Spinal cord (tissue), 9 donors: ENCODE measurements at regions not wholly inside any gene's neighbourhood (a gene's known extent, or its start where the extent isn't known, plus 50 kb on each side); places are given as distances from the start of the nearest gene placed in this dataset.
"Not testable (repeated sequence)": the region's sequence is repeated elsewhere in the genome, so short reads cannot be mapped to it uniquely, and the experiment has no call there.

Source experiments
- DNase-seq, 6 donors: peaks; one replicate each; pipeline versions ENCODE4 v3.0.0 to v3.0.0-alpha.2; 2013 to 2015; ENCODE audit warnings: low spot score in 6 of 6, low read depth in 4 of 6
- H3K27ac ChIP-seq: one replicate; pipeline ENCODE4 v1.5.1; 2013; ENCODE audit warnings: low read depth, low read length, control low read depth
- H3K27me3 ChIP-seq: one replicate; pipeline ENCODE4 v1.6.1; 2013; ENCODE audit warnings: low read length; ENCODE audit not compliant: control insufficient read depth, insufficient read depth
- H3K36me3 ChIP-seq: one replicate; pipeline ENCODE4 v1.6.1; 2013; ENCODE audit warnings: low read length; ENCODE audit not compliant: control insufficient read depth, insufficient read depth
- H3K4me1 ChIP-seq: one replicate; pipeline ENCODE4 v1.6.1; 2013; ENCODE audit warnings: low read length; ENCODE audit not compliant: control insufficient read depth, insufficient read depth
- H3K4me3 ChIP-seq: one replicate; pipeline ENCODE4 v1.5.1; 2013; ENCODE audit warnings: low read depth, low read length, control low read depth
- H3K9me3 ChIP-seq: one replicate; pipeline ENCODE4 v1.6.1; 2013; ENCODE audit warnings: low read length; ENCODE audit not compliant: control insufficient read depth, insufficient read depth
- WGBS: methylation state at CpG from one replicate; pipeline ENCODE4 v1.1.5; 2013; ENCODE audit warnings: missing lambda C conversion rate; ENCODE audit not compliant: insufficient coverage; 5-methylcytosine and 5-hydroxymethylcytosine counted together
- donor health status: healthy.

- no peaks in the 10 kb centered on the region for H3K27me3 ChIP-seq
- no peaks in the 10 kb centered on the region for H3K9me3 ChIP-seq
- no peaks in the 10 kb centered on the region for H3K4me1 ChIP-seq
- peak in 2 of 6 donors; percentile 22 to 24 for DNase-seq
- WGBS = 100% methylated on average over 2 of the region's 4 CpGs
- H3K4me3 ChIP-seq = no peak overlapping the region
- H3K36me3 ChIP-seq = no peaks in the 10 kb centered on the region
- no peak overlapping the region for H3K27ac ChIP-seq
Measured at GRCh38 chr6:82616386-82617028, 252.9 kb downstream of the TPBG start.

- H3K27me3 ChIP-seq = no peaks in the 10 kb centered on the region
- no peaks in the 10 kb centered on the region for H3K9me3 ChIP-seq
- no peak for DNase-seq
- H3K4me1 ChIP-seq = no peaks in the 10 kb centered on the region
- H3K36me3 ChIP-seq = no peaks in the 10 kb centered on the region
- no peak overlapping the region for H3K4me3 ChIP-seq
- no peak overlapping the region for H3K27ac ChIP-seq
Measured at GRCh38 chr6:82617648-82618047, 254.0 kb downstream of the TPBG start.

GRCh38 chr6:82619573-82619972, 256.0 kb downstream of the TPBG start:
- Histone ChIP-seq H3K27ac (no peak overlapping the region), H3K4me3 (no peak overlapping the region), H3K27me3 (no peaks in the 10 kb centered on the region), H3K36me3 (no peaks in the 10 kb centered on the region), H3K9me3 (no peaks in the 10 kb centered on the region), H3K4me1 (no peaks in the 10 kb centered on the region)
- no peak for DNase-seq

- Histone ChIP-seq H3K27ac (no peak overlapping the region), H3K27me3 (no peaks in the 10 kb centered on the region), H3K4me1 (no peaks in the 10 kb centered on the region), H3K4me3 (no peak overlapping the region), H3K9me3 (no peaks in the 10 kb centered on the region), H3K36me3 (no peaks in the 10 kb centered on the region)
- no peak for DNase-seq
Measured at GRCh38 chr6:82622461-82622860, 258.8 kb downstream of the TPBG start.

- H3K9me3 ChIP-seq = no peaks in the 10 kb centered on the region
- no peak overlapping the region for H3K4me3 ChIP-seq
- H3K27me3 ChIP-seq = no peaks in the 10 kb centered on the region
- DNase-seq = no peak
- H3K27ac ChIP-seq = no peak overlapping the region
- 100% methylated on average over 2 of the region's 3 CpGs for WGBS
- no peaks in the 10 kb centered on the region for H3K4me1 ChIP-seq
- no peaks in the 10 kb centered on the region for H3K36me3 ChIP-seq
Measured at GRCh38 chr6:82624251-82624650, 260.6 kb downstream of the TPBG start.

- not testable (repeated sequence) for H3K4me1 ChIP-seq, H3K9me3 ChIP-seq, H3K4me3 ChIP-seq, DNase-seq, H3K36me3 ChIP-seq, H3K27me3 ChIP-seq, H3K27ac ChIP-seq
- no CpG with 5 or more reads among the region's 2 CpGs for WGBS
Measured at GRCh38 chr6:82626946-82627345, 263.3 kb downstream of the TPBG start.

- no peaks in the 10 kb centered on the region for H3K36me3 ChIP-seq
- WGBS = no CpG with 5 or more reads among the region's 3 CpGs
- no peak for DNase-seq
Measured at GRCh38 chr6:82629921-82630320, 266.3 kb downstream of the TPBG start.

GRCh38 chr6:82641677-82642076, 278.1 kb downstream of the TPBG start:
- Histone ChIP-seq H3K4me3 (no peak overlapping the region), H3K27ac (no peak overlapping the region), H3K9me3 (peaks cover 2% of the 10 kb centered on the region), H3K27me3 (no peaks in the 10 kb centered on the region), H3K4me1 (no peaks in the 10 kb centered on the region), H3K36me3 (no peaks in the 10 kb centered on the region)
- no peak for DNase-seq
- WGBS = no CpG with 5 or more reads among the region's 1 CpG

More at GRCh38 chr6:82629921-82630320, 266.3 kb downstream of the TPBG start:
- no peaks in the 10 kb centered on the region for H3K4me1 ChIP-seq
- no peaks in the 10 kb centered on the region for H3K9me3 ChIP-seq
- H3K4me3 ChIP-seq = no peak overlapping the region
- no peak overlapping the region for H3K27ac ChIP-seq
- H3K27me3 ChIP-seq = no peaks in the 10 kb centered on the region

GRCh38 chr6:82645536-82646230, 282.1 kb downstream of the TPBG start:
- Histone ChIP-seq H3K4me1 (no peaks in the 10 kb centered on the region), H3K4me3 (no peak overlapping the region), H3K36me3 (no peaks in the 10 kb centered on the region), H3K27ac (no peak overlapping the region), H3K9me3 (no peaks in the 10 kb centered on the region), H3K27me3 (no peaks in the 10 kb centered on the region)
- 23% methylated on average over 1 of the region's 3 CpGs for WGBS
- no peak for DNase-seq

- H3K9me3 ChIP-seq = no peaks in the 10 kb centered on the region
- H3K27ac ChIP-seq = no peak overlapping the region
- no CpG with 5 or more reads among the region's 1 CpG for WGBS
Measured at GRCh38 chr6:82646231-82646615, 282.6 kb downstream of the TPBG start.

More at GRCh38 chr6:82646231-82646615, 282.6 kb downstream of the TPBG start:
- H3K36me3 ChIP-seq = no peaks in the 10 kb centered on the region
- no peaks in the 10 kb centered on the region for H3K4me1 ChIP-seq
- no peak for DNase-seq
- no peaks in the 10 kb centered on the region for H3K27me3 ChIP-seq
- H3K4me3 ChIP-seq = no peak overlapping the region
